DMS79 (cell line): ENCODE measurements at regions not wholly inside any gene's neighbourhood (a gene's known extent, or its start where the extent isn't known, plus 50 kb on each side); places are given as distances from the start of the nearest gene placed in this dataset.

Experiments used
- DNase-seq: peaks from one replicate; lab custom pipeline; 2025; lab: John Stamatoyannopoulos, UW

DNA sequence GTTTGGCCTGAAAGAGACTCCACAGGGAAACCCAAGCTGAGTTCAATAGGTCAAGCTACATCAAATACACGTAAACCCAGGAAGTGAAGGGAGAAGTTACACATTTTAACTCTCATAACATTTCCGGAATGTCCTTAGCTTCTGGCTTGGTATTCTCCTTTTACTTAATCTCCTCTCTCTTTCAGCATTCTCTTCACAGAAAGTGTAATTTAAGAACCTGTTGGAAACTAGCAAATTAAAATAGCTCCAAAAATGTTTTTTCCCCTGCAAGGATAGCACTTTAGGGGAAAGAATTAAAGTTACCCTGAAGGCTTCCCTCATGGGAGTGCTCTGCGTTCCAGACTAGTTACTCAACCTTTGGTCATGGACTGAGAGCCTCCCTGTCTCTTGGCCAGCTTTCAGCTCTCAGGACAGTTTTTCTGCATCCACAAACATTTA is 292.7 kb upstream of the TARS1 start:
- DNase-seq = no peak

DNA sequence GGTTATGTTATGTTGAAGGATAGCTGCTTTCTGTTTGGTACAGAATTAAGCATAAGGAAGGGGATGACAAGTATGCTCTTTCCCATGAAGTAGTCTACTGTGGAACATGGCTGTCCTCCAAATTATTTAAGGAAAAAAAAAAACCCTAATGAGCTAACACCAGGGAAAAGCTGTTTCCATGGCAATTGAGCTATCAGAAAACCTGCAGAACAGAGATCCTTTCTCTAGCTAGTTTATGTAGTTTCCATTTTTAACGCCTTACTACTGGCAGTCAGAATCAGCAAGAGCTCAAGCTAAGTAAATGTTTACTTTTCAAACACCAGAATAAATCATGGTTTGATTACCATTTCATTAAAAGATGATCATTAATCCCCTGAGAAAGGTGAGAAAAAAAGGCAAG is 287.4 kb upstream of the TARS1 start:
- DNase-seq = no peak

DNA sequence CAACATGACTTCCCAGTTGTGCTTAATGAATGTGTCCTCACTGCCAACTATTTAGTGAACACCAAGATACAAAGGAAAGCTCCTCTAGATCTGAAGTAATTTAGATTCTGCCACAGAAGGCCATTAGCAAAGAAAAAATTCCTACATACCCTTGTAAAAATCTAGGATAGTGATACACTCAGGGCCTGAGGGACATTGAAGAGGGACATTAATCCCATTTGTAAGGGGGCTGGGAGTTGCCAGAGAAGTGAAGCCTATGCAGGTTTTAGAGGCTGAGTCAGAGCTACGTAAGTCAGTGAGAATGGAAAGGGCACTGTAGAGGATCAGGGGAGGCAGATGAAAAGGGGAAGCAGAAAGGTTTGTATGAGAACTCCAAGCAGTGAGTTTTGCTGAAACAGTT is 286.9 kb upstream of the TARS1 start:
- DNase-seq = no peak

- no peak for DNase-seq
Observed at GRCh38 chr5:33160871-33161270, 279.9 kb upstream of the TARS1 start.

- DNase-seq = no peak
Observed at GRCh38 chr5:33161421-33161820, 279.3 kb upstream of the TARS1 start.

DNA sequence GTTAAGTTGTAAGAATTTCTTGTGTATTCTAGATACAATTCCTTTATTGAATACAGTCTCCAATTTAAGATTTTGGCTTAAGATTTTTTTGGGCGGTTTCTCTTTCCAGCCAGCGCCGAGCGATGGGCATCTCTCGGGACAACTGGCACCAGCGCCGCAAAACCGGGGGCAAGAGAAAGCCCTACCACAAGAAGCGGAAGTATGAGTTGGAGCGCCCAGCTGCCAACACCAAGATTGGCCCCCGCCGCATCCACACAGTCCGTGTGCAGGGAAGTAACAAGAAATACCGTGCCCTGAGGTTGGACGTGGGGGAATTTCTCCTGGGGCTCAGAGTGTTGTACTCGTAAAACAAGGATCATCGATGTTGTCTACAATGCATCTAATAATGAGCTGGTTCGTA is 278.7 kb upstream of the TARS1 start:
- no peak for DNase-seq

- no peak for DNase-seq
Observed at GRCh38 chr5:33166522-33166921, 274.2 kb upstream of the TARS1 start.

DNA sequence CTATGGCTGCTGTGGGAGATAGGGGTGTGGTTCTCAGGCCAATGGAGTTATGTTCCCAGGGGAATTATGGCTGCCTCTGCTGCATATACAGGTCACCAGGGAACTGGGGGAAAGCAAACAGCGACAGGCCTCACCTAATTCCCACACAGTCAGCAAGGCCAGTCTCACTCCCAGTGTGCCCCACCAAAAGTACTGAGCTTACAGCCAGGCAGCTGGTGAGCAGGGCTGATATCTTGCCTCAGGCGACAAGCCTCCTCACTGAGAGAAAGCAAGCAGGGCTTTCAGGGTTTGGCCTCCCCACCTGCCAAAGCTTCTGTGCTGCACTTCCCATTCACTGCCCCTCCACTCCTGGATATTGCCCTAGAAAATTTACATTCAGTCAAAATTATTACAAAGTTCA is 273.8 kb upstream of the TARS1 start:
- DNase-seq = no peak

- DNase-seq = no peak
Observed at GRCh38 chr5:33167541-33167940, 273.2 kb upstream of the TARS1 start.

DNA sequence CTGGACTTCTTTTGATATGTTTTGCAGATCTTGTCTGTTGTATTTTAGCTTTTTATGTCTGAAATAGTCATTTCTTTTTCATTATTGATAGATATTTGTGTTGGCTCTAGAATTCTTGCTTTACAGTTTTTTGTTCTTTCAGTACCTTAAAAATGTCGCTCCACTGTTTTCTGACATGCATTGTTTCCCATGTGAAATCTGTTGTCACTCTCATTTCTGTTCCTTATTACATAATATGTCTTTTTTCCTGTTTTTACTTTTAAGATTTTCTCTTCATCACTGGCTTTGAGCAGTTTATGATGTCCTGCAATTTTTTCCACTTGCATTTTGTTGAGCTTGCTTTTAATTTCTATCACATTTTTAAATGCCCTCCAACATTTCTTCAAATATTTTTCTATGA is 270.4 kb upstream of the TARS1 start:
- no peak for DNase-seq

- no peak for DNase-seq
Observed at GRCh38 chr5:33174383-33174782, 266.4 kb upstream of the TARS1 start.

DNA sequence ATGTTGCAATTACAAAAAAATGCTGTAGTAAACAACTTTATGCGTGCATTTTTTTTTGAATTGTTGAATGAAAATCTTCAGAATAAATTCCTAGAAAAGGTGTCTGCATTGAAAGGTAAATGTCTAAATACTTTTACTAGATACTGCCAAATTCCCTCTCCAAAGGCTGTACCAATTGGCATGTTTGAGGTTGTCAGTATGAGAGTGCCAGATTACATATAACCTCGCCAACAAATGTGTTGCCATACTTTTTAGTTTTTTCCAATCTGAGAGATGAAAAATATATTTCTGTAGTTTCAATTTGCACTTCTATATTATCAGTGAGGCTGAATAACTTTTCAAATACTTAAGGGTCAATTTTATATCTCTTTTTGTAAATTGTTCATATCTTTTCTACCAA is 261.5 kb upstream of the TARS1 start:
- no peak for DNase-seq

- DNase-seq = no peak
Observed at GRCh38 chr5:33180900-33181299, 259.9 kb upstream of the TARS1 start.

- no peak for DNase-seq
Observed at GRCh38 chr5:33182986-33183385, 257.8 kb upstream of the TARS1 start.

- no peak for DNase-seq
Observed at GRCh38 chr5:33184367-33184766, 256.4 kb upstream of the TARS1 start.

GRCh38 chr5:33188089-33188488 is 252.7 kb upstream of the TARS1 start:
- no peak for DNase-seq

GRCh38 chr5:33194914-33195313 is 245.9 kb upstream of the TARS1 start:
- DNase-seq = no peak

- no peak for DNase-seq
Observed at GRCh38 chr5:33195431-33196165, 245.2 kb upstream of the TARS1 start.

DNA sequence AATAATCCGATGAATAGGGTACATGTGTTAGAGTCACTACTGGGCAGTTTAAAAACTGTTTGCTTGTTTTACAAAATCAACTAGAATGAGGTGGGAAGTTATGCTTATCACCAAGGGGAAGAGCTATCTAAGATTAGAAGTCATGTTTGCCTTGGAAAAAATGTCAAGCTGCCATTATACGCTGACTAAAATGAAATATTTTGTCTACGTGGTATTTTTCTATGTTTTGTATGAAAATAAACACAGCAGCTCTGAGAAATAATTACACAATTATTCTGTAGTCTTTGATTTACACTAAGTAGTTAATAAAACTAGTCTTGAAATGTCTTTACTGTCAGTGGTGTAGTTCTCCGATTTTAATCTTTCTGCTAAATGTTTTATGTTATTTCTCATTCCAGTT is 241.9 kb upstream of the TARS1 start:
- DNase-seq = no peak

DNA sequence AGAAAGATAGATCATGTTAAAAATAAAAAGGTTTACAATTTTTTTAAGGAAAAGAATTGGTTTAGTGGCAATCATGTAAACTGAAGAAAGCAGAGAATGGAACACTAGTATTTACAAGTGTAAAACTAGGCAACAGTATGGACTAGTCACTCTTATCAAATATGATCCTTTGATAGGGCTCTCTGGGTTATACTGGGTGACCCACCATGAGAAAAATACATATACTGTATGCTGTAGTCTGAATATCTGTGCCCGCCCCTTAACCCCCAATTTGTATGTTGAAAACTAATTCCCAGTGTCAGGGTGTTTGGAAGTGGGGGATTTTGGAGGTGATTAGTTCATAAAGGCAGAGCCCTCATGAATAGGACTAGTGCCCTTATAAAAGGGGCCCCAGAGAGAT is 236.8 kb upstream of the TARS1 start:
- DNase-seq = no peak

GRCh38 chr5:33205079-33205478 is 235.7 kb upstream of the TARS1 start:
- no peak for DNase-seq

DNA sequence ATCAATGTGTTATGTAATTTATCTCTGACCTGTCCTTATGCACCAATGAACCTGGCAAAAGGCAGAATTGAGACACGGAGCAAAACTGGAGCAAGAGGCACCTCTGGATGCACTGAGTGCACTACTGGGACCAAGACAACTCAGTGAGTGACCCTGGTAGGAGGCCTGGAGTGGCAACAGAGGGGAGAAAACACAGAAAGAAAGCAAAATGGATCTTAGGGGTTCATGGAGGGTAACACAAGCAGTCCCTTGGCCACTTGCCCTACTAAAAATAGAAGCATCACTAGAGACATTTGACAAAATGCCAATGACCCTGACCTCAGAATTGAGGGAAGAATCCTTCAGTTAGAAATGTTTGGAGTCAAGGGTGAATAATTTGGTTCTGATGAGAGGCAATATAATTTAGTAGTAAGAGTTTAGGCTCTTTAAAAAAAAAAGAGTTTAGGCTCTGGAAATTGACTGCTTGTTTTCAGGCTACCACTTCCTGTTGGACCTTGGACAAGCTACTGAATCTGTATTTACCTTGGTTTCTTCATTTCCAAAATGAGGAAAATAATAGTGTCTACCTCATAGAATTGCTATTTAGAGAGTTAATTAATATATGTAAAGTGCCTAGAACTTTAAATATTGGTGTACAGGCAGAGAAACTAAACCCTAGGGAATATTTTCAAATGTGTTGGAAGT is 234.9 kb upstream of the TARS1 start:
- DNase-seq = no peak

DNA sequence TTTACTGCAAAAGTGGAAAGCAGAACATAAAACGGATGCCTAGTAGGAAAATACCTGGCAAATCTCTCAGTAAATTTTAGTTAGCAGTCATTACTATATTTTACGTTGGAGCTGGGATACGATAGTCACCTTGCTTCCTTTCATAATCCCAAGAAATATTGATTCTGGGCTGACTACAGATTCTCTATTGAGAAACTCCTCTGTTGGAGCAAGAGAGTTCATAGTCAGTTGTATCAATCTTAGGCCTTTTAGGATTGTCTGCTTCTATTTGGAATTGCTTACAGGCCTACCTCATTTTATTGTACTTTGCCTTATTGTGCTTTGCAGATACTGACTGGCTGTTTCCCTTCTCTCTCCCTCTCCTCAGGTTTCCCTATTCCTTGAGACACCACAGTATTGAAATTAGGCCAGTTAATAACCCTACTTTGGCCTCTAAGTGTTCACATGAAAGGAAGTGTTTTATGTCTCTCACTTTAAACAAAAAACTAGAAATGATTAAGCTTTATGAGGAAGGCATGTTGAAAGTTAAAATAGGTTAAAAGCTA is 233.7 kb upstream of the TARS1 start:
- DNase-seq = no peak

DNA sequence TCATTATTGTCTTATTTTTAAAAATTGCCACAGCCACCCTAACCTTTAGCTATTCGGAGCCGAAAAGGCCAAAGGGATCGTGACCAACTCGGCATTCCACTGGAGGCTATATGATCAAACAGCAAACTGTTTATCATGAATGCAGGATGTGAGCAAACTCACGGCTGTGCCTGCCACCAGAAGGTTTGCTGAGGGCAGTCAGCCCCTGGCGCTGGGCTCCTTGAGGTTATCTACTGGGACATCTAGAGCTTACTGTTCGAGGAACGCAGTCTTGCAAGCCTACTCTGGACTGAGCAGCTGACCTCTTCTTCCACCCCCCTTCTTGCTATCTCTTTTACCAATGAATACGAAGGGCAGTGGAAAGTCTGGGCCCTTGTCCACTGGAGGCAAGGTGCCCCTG is 231.5 kb upstream of the TARS1 start:
- DNase-seq = no peak
